Ammon's horn (tissue), 1 donor: ENCODE measurements at regions not wholly inside any gene's neighbourhood (a gene's known extent, or its start where the extent isn't known, plus 50 kb on each side); places are given as distances from the start of the nearest gene placed in this dataset.
"Not testable (repeated sequence)": the region's sequence is repeated elsewhere in the genome, so short reads cannot be mapped to it uniquely, and the experiment has no call there.

ENCODE experiments used
- DNase-seq: peaks from one replicate; pipeline ENCODE4 v3.0.0-alpha.2; 2016; ENCODE audit warnings: low spot score

DNA sequence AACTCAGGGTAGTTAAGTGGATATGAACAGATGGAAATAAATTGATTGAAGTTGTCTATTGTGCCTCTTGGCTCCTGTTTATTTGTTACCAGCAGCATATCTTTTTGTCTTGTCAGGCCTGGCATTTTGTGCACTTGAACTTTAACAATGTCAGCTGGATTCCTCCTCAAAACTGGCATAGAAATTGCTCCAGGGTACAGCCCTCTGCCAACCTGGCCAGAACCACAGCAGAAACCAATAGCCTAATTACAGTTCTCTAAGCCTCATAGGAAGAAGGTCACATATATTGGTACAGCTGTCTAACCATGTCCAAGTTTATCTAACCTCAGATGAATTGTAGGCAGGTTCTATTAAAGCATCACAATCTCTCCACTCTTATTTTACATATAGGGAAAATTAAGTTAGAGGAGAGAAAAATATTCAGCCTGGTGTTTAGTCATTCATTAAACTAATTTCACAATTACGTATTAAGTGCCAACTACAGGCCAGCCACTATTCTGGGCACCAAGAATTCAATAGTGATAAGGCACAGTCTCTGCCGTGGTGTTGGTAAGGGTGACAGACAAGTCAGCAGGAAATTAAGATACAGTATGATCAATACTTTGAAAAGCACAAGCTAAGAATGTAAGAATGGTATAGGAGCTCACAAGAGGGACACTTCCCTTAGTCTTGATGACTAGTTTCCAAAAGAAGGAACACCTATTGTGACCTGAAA, 452.9 kb upstream of the NECTIN3 start:
- no peak for DNase-seq

DNA sequence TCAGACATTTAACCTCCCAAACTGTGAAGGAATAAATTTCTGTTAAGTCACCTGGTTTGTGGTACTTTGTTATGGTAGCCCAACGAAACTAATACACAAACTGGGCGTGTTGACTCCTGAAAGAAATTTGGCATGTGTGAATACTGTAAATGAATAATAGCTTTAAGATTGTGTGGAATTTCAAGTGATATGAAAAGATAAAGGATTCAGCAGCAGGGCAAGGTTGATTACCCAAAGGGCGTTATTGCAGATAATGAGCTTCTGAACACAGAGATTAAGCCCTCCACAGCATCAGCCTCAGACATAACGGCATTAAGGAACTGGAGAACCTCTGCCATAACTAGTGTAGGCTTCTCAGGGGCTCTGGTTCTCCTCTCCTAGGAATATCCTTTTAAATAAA, 451.5 kb upstream of the NECTIN3 start:
- DNase-seq: no peak

DNA sequence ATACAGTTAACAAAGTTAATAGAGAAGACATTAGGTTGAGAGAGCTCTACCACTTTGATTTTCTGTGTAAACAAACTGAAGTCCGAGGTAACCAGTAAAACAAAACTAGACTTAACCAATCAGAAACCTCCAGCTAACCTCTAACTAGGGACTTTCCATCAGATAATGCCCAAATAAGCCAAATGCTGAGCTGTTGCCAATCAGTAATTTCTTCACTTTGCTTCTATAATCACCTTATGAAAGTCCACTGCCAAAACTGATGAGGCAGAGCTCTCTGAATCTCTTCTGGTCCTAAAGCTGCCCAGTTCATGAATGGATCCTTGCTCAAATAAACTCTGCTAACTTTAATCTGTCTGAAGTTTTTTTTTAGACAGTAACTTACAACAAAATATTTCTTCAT, 448.0 kb upstream of the NECTIN3 start:
- DNase-seq: no peak

DNA sequence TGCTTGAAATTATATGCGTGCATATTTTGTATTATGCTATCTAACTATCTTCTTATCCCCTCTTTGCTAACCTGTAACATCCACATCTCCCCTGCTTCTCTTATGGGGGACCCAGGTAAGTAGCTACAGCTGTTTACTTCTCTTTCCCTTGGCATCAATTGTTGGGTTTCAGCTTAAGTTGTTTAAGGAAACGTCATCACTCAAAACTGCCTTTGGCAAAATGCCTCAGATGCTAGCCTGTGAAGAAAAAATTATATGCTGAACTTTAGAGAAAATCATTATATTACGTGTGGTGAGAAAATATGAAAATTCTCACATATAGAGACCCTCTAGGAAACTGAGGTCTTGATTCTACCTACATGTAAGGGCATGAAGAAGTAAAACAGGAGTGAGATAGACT, 447.0 kb upstream of the NECTIN3 start:
- DNase-seq: no peak

DNA sequence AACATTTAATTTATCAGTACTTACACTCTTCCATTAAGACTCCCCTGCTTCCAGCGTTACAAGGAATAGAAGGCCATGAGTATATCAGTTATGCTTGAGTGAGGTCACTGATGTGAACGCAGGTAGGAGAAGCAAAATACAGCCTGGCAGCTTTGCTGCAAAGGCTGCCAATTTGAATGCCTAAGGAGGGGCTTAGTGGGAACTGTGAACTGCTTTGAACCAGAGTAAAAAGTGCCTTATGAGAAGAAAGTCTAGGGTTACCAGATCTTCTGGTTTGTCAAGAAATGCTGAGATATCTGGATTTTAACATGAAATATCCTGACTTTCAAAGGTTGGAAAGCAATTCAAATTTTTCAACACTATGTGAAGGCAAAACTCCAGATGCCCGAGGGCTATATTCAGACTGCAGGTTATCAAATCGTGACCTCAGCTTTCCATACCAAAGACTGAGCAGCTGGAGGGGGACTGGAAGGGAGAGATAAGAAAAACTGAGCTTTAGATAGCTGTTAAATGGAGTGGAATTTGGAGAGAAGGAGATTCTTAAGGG, 446.3 kb upstream of the NECTIN3 start:
- no peak for DNase-seq

DNA sequence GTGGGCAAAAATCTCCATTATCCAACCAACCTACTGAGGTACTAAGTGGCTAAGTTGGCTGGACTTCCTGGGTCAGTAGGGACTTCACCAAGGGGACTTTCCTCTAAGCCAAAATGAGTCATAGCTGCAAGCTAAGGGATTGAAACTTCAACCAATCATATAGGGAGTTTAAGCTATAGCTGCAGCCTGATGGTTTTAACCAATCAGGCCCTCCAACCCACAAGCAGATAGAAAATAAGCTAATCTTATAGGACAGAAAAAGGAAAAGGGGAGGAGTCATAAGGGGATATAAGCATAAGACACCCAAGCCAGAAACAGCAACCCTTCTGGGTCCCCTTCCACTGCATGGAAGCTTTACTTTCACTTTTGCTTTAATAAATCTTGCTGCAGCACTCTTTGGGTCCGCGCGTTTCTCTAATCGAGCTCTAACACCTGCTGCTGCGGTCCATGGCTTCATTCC, 444.9 kb upstream of the NECTIN3 start:
- not testable (repeated sequence) for DNase-seq

DNA sequence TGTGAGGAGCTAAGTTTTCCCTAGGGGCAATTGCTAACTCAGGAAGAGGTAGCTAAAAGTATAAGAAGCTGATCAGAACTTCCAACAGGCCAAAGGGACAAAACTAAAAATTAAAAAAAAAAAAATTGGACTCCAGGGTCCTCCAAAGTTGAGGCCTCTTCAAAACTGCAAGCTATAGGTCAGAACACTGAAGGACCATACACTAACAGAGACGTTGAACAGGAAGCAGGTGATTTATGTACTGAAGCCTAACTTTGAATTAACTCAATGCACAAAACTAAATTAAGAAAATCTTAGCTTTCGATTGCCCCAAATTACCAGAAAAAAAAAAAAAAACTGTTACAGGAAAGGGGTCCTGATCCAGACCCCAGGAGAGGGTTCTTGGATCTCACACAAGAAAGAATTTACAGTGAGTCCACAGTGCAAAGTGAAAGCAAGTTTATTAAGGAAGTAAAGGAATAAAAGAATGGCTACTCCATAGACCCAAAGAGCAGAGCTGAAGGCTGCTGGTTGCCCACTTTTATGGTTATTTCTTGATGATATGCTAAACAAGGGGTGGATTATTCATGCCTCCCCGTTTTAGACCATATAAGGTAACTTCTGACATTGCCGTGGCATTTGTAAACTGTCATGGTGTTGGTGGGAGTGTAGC, 442.8 kb upstream of the NECTIN3 start:
- no peak for DNase-seq

DNA sequence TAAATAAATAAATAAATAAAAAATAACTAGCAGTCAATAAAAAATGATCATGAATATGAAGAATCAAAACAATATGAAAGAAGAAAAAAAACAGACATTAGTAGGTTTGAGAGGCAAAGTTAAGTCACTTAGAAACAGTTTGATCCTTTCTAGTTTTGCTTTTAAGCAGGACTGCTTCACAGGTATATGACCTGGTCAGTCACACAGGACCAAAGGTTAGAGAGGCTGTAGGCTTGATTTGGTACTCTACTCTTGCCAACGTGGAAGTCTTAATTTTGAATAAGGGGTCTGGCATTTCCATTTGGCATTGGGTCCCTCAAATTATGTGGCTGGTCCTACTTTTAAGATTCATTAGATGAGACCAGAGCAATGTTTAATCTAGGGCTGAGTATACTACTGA, 441.7 kb upstream of the NECTIN3 start:
- no peak for DNase-seq

DNA sequence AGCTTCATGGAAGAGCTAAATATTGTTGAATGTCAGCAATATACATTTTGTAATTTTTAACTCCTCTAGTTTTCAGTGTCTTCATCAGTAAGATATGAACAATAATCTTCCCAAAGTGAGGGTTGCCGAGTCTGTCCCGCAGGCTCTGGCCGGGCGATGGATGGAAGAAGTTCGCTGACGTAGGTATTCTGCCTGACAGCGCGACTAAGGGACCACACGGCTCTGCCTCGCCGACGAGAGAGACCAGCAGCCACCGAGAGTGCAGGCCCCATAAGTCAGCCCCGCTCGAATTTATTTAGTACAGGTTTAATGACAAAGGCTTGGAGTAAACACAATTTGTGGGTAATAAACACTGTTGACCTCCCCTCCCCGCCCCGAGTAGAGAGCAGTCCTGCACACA, 427.4 kb upstream of the NECTIN3 start:
- no peak for DNase-seq

DNA sequence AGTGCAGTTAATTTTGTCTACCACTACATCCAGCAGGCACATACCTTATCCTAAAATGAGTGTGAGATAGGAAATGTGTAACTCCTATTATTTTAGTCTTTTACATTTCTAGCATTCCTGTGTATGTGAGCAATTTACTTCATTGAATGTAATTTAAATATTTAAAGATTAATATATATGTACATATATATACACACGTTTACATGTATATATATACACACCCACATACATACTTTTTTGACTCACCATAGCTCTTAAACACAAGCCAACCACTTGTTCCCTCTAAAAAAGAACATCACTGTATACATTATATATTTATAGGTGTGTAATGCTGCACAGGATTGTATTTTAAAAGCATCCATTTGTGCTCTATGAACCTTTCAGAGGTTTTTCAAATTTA, 425.6 kb upstream of the NECTIN3 start:
- DNase-seq: no peak

DNA sequence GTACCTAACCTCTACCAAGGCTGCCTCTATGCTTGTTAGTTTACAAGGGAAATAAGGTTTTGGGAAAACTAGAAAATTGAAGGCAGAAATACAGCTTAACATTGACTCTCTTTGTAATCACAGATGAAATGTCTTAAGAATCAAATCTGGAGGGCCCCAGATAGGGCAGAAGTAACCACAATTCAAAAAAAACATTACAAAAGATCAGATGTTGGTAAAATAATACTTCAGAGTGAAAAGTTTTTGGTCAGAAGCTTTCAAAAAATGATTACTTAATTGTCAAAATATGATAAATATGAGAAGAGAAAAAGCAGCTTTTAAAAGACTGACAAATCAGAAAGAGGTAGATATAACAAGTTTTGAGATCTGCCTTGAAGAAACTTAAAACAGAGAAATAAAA, 425.1 kb upstream of the NECTIN3 start:
- no peak for DNase-seq

DNA sequence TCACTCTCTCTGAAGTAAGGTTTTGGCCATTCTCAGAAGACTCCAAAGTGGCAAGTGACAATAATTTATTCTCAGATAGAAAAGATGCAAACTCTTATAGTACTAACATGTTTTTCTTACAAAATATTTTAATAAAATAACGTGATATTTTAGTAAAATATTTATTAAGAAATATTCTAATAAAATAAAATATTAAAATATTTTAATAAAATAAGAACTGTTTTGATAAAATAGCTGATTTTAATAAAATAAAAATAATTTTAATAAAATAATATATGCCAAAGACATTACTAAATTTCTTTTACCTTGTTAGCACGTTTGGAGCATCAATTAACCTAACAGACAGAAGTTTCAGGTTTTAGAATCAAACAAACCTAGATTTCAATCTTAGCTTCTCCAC, 424.0 kb upstream of the NECTIN3 start:
- no peak for DNase-seq

DNA sequence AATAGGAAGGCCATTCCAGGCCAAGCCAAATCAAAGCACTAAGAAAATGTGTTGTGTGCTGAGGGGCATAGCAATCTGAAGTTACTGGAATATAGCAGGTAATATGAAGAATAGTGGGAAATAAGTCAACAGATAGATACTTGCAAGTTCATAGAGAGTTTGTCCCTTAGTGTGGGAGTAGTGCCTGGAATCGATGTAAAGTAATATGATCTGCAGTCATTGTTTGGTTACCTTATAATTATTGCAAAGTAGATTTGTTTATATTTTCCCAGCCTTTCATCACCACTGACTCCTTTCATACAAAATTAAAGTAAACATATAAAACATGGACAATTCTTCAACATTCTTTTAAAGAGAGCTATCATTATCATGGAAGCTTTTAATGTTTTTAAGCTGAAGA, 420.9 kb upstream of the NECTIN3 start:
- no peak for DNase-seq

DNA sequence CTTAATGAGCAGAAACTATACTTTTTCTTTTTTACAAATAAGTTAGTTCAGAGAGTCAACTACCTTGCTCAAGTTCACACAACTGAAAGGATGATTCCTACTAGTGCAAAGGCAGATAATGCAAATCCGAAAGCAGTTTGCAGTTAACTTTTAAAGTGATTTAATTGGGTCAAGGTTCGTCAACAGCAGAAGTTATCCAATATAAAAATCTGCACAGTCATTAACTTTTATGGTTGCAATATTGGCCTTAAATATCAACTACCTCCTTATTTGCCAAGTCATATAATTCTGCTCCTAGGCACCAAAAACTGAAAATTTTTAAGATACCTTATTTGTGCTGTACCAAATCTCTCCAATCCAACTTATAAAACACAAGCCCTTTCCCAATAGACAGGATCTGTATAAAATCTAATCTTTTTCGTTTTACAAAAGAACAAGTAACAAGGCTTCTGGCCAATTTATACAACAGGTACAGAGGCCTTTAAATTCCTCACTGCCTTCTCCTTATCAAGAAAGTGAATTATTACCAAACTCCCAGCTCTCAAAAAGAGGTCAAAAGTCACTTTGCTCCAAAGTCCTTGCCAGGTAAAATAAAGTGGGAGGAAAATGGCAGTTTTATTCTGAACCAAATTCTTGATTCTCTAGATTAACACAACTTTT, 416.6 kb upstream of the NECTIN3 start:
- no peak for DNase-seq

DNA sequence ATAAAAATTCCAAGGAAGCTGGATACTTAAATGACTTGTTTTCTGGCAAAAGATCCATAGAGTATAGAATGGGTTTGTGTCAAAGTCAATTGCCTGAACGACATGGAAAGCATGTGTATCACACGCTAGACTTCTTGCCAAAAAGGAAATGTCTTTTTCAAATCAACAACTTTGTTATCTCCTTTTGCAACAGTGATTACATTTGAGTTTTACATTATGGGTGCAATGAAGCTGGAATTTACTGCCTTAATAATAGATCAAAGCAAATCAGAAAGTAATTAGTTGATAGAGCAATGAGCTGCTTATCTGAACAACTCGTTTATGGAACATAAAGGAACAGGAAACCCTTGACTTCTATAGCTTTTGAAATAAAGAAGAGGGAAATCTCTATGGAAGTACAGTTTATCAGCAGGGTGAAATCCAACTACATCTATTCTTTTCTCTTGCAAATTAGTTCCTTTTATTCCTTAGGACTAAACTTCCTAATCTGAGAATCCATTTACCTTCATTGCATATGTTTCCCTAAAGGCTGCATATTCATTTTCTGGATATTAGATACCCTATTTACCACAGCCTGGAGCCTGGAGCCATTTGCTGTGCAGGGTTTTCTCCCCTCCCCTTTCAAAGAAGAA, 415.1 kb upstream of the NECTIN3 start:
- no peak for DNase-seq

DNA sequence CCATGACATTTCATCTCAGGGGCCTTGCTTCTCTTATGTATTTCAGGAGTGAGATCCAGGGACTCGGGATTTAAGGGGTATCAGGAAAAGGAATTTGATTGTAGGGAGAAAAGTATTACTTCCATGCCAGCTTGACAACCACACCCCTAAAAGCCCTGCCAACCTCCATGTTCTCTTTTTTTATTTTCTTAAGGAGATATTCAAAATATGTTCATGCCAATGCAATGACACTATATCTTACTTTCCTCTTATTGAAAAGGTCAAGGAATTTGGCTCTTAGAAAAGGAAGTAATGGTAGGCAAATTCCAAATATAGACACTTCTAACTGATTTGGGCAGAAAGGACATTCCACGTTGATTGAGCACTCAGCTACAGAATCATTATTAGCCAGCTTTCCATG, 407.5 kb upstream of the NECTIN3 start:
- DNase-seq: no peak

DNA sequence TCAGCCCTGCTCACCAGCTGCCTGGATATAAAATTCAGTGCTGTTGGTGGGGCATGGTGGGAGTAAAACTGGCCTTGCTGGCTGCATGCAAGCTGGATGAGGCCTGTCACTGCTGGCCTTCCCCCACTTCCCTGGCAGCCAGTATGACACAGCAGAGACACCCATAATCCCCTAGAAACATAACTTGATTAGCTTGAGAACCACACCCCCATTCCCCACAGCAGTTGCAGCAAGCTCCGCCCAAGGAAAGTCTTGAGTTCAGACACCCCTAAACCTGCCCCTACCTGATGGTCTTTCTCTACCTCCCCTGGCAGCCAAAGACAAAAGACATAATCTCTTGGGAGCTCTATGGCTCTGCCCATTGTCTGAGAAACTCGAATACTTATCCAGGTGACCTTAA, 405.1 kb upstream of the NECTIN3 start:
- no peak for DNase-seq

DNA sequence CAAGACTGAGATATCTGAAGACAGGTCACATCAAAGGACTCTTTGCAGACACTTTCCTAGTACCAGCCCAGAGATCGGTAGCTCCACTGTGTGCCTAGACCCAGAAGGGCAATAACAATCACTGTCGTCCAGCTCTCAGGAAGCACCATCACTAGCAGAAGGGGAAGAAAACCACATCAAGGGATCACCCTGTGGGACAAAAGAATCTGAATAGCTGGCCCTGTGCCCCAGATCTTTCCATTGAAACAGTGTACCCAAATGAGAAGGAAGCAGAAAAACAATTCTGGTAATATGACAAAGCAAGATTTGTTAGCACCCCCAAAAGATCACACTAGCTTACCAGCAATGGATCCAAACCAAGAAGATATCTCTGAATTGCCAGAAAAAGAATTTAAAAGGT, 404.4 kb upstream of the NECTIN3 start:
- no peak for DNase-seq

DNA sequence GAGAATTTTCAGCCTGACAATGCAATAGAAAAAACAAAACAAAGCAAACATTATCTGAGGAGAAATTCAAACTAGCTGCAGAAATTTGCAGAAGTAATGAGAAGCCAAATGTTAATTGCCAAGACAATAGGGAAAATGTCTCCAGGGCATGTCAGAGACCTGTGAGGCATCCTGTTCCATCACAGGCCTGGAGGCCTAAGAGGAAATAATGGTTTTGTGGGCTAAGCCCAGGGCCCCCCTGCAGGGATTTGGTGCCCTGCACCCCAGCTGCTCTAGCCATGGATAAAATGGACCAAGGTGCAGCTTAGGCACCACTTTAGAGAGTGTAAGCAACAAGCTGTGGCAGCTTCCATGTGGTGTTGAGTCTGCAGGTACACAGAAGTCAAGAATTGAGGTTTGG, 401.2 kb upstream of the NECTIN3 start:
- DNase-seq: no peak

DNA sequence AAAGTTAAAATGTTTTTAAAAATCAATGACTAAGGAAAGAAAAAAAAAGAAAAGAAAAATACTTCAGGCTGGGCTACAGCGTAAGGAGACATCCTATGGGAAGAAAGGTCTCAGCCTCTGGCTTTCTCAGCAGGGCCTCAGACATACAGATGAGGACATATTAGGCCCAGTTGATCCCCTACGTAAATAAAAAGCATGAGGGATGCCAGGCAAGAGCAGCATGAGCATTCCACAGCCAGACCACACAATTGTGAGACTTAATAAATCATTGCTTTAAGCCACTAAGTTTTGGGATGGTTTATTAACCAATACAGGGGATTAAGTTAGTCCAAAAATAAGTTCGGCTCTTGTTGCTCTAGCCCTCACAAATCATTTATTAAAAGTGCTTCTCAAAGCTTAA, 394.1 kb upstream of the NECTIN3 start:
- DNase-seq: no peak

DNA sequence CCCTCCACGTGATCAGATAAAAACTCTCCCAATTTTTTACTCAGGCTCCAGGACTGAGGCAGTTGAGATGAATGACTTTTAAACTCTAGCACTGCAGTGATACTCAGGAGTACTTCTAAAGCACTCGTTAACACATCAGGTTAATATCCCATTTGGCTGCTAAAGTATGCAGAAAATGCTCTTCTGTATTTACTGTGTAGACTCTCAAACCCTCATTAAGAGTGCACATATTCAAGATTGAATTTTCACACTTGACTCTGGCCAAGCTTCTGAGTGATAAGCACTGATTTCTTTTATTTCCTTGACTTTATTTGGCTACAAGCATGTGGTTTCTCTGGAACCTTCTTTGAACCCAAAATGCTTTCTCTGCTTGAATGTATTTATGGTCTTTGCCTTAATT, 392.3 kb upstream of the NECTIN3 start:
- no peak for DNase-seq

DNA sequence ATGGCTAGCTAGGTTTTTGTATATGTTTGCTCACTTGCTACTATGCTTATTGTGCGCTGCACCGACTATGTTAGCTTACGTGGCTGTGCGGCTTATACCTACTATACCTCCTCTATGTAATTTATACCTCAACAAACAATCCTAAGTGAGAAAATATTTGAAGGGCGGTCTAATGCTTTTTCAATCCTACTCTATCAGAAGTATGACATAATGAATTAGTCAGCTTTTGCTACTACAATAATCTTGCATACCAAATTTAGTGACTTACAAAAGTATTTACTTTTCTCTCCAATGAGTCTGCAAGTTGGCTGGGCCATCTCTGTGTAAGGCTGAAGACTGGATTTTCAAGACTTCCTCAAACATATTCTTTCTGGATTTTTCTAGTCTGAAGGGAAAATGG, 391.2 kb upstream of the NECTIN3 start:
- no peak for DNase-seq

DNA sequence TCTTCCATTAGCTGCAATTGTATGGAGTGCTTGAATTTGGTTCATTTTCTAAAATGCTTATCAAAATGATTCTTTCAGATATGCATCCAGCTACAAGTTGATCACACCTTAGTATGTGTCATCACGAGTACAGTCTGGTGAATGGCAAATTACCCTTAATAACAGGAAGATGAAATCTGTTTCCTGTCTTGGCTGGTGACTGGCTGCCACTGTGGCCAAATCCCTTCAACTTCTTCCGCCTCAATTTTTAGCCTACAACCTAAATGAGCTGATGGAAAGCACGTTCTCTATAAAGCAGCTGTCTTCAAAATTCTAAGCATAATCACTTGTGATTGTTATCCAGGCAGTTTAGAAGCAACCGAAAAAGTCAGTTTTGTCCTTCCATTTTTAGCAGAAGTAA, 387.1 kb upstream of the NECTIN3 start:
- no peak for DNase-seq
